Fibroblast of lung (primary cell): ENCODE measurements at regions not wholly inside any gene's neighbourhood (a gene's known extent, or its start where the extent isn't known, plus 50 kb on each side); places are given as distances from the start of the nearest gene placed in this dataset.

Experiments
- CTCF ChIP-seq, 2 donors: IDR thresholded peaks in 1 of 2; conservative IDR thresholded peaks in 1 of 2; 1 replicate in 1 of 2; 2 replicates in 1 of 2; pipeline ENCODE4 v1.5.1; 2011 to 2012; ENCODE audit warnings: low read length in 2 of 2, control low read depth in 1 of 2, inconsistent platforms in 1 of 2, low read depth in 1 of 2, mild to moderate bottlenecking in 1 of 2
- EZH2 ChIP-seq: IDR thresholded peaks from 2 replicates; pipeline ENCODE4 v1.5.1; 2012; ENCODE audit warnings: low read length, control low read depth, mild to moderate bottlenecking; ENCODE audit errors: missing control alignments

- TF ChIP-seq CTCF (conservative IDR thresholded peaks at IDR 0.05 in 1 of 2, IDR thresholded peaks at IDR 0.05 in 1 of 2; ENCODE audit: low read depth in 1 of 2, low read length in 2 of 2) (no peak), EZH2 (no peak)
These were observed 248.7 kb upstream of the CSF3R start for GRCh38 chr1:36731226-36732014.
